Osteoblast (primary cell): ENCODE measurements at regions not wholly inside any gene's neighbourhood (a gene's known extent, or its start where the extent isn't known, plus 50 kb on each side); places are given as distances from the start of the nearest gene placed in this dataset.

Experiments
- DNase-seq: peaks from one replicate; pipeline ENCODE4 v3.0.0; 2011; ENCODE audit warnings: low spot score, mixed read lengths; ENCODE audit not compliant: insufficient read length; ENCODE audit errors: missing footprints
- H2AFZ ChIP-seq: 2 replicates; pipeline ENCODE4 v1.6.0; 2011; ENCODE audit warnings: mild to moderate bottlenecking, low read length
- H3K27ac ChIP-seq: 2 replicates; pipeline ENCODE4 v1.5.1; 2011; ENCODE audit warnings: mild to moderate bottlenecking, low read depth, low read length, moderate library complexity
- H3K27me3 ChIP-seq: 2 replicates; pipeline ENCODE4 v1.6.0; 2012; ENCODE audit warnings: mild to moderate bottlenecking, control low read depth, inconsistent platforms, low read length, moderate library complexity; ENCODE audit not compliant: insufficient read depth
- H3K36me3 ChIP-seq: 2 replicates; pipeline ENCODE4 v1.5.1; 2011; ENCODE audit warnings: mild to moderate bottlenecking, low read length, control low read depth, moderate library complexity; ENCODE audit not compliant: insufficient read depth
- H3K4me1 ChIP-seq: 2 replicates; pipeline ENCODE4 v1.5.1; 2011; ENCODE audit warnings: mild to moderate bottlenecking, low read length, control low read depth, moderate library complexity; ENCODE audit not compliant: insufficient read depth
- H3K4me2 ChIP-seq: 2 replicates; pipeline ENCODE4 v1.6.0; 2011; ENCODE audit warnings: mild to moderate bottlenecking, low read length; ENCODE audit not compliant: insufficient read depth
- H3K4me3 ChIP-seq: fragments of 200-600 bp; sonication (generic); 3 replicates; pipeline ENCODE4 v1.5.1; 2012; ENCODE audit warnings: mild to moderate bottlenecking, low read length, inconsistent platforms; ENCODE audit not compliant: insufficient read depth
- H3K79me2 ChIP-seq: 2 replicates; pipeline ENCODE4 v1.6.0; 2012; ENCODE audit warnings: mild to moderate bottlenecking, low read length, control low read depth, inconsistent platforms; ENCODE audit not compliant: insufficient read depth
- H3K9me3 ChIP-seq: 2 replicates; pipeline ENCODE4 v1.5.1; 2011; ENCODE audit warnings: low read depth, low read length, control low read depth
- H4K20me1 ChIP-seq: 2 replicates; pipeline ENCODE4 v1.6.0; 2012; ENCODE audit warnings: mild to moderate bottlenecking, low read length, control low read depth; ENCODE audit not compliant: insufficient read depth
- CTCF ChIP-seq: IDR thresholded peaks from 2 replicates; pipeline ENCODE4 v1.5.1; 2011; ENCODE audit warnings: mild to moderate bottlenecking, low read depth, low read length, moderate library complexity; ENCODE audit errors: extremely low read depth

- H4K20me1 ChIP-seq, result no peaks in the 10 kb centered on the region
- no peaks in the 10 kb centered on the region for H3K36me3 ChIP-seq
- no peak for TF ChIP-seq CTCF
- DNase-seq, result no peak
- no peak overlapping the region for H3K27ac ChIP-seq
- no peaks in the 10 kb centered on the region for H3K9me3 ChIP-seq
- no peaks in the 10 kb centered on the region for H3K79me2 ChIP-seq
- H3K4me2 ChIP-seq, result no peak overlapping the region
- H3K4me3 ChIP-seq, result no peak overlapping the region
- H3K27me3 ChIP-seq, result no peaks in the 10 kb centered on the region
- no peak overlapping the region for H2AFZ ChIP-seq
- H3K4me1 ChIP-seq, result no peaks in the 10 kb centered on the region
Observed at GRCh38 chr5:174601946-174602345, 122.4 kb upstream of the MSX2 start.

- H3K4me2 ChIP-seq, result no peak overlapping the region
- no peaks in the 10 kb centered on the region for H3K27me3 ChIP-seq
- no peak overlapping the region for H3K27ac ChIP-seq
- DNase-seq, result no peak
- TF ChIP-seq CTCF, result no peak
- H3K4me3 ChIP-seq, result no peak overlapping the region
- no peak overlapping the region for H2AFZ ChIP-seq
- no peaks in the 10 kb centered on the region for H3K36me3 ChIP-seq
- H3K4me1 ChIP-seq, result no peaks in the 10 kb centered on the region
- no peaks in the 10 kb centered on the region for H4K20me1 ChIP-seq
- H3K9me3 ChIP-seq, result no peaks in the 10 kb centered on the region
- H3K79me2 ChIP-seq, result no peaks in the 10 kb centered on the region
Observed at GRCh38 chr5:174606153-174606552, 118.2 kb upstream of the MSX2 start.

- Histone ChIP-seq H3K4me3 (no peak overlapping the region), H3K4me1 (no peaks in the 10 kb centered on the region), H4K20me1 (no peaks in the 10 kb centered on the region), H3K27me3 (no peaks in the 10 kb centered on the region), H3K9me3 (no peaks in the 10 kb centered on the region), H3K79me2 (no peaks in the 10 kb centered on the region), H3K4me2 (no peak overlapping the region), H3K36me3 (no peaks in the 10 kb centered on the region), H3K27ac (no peak overlapping the region), H2AFZ (no peak overlapping the region)
- peak; percentile 52 for DNase-seq
- TF ChIP-seq CTCF, result no peak
Observed at GRCh38 chr5:174606646-174607045, 117.7 kb upstream of the MSX2 start.

GRCh38 chr5:174607205-174607604, 117.2 kb upstream of the MSX2 start:
- no peak for DNase-seq
- Histone ChIP-seq H3K27me3 (no peaks in the 10 kb centered on the region), H2AFZ (no peak overlapping the region), H3K27ac (no peak overlapping the region), H3K4me3 (no peak overlapping the region), H4K20me1 (no peaks in the 10 kb centered on the region), H3K4me1 (no peaks in the 10 kb centered on the region), H3K4me2 (no peak overlapping the region), H3K36me3 (no peaks in the 10 kb centered on the region), H3K79me2 (no peaks in the 10 kb centered on the region), H3K9me3 (no peaks in the 10 kb centered on the region)
- TF ChIP-seq CTCF, result no peak
